Vagina (tissue), 2 donors: ENCODE measurements at regions not wholly inside any gene's neighbourhood (a gene's known extent, or its start where the extent isn't known, plus 50 kb on each side); places are given as distances from the start of the nearest gene placed in this dataset.

ENCODE experiments used
- DNase-seq, 2 donors: peaks; one replicate each; pipeline ENCODE4 v3.0.0-alpha.2; 2017; ENCODE audit errors: extremely low spot score in 2 of 2
- H3K27ac ChIP-seq: fragments of 200-600 bp; sonication (generic); one replicate; pipeline ENCODE4 v1.5.1; 2019
- H3K27me3 ChIP-seq: fragments of 200-600 bp; sonication (generic); one replicate; pipeline ENCODE4 v1.5.1; 2019
- H3K36me3 ChIP-seq, 2 donors: fragments of 200-600 bp; sonication (generic); one replicate each; pipeline ENCODE4 v1.5.1; 2017 to 2019
- H3K4me1 ChIP-seq: fragments of 200-600 bp; sonication (generic); one replicate; pipeline ENCODE4 v1.5.1; 2019
- H3K4me3 ChIP-seq, 2 donors: fragments of 200-600 bp; sonication (generic); 1 replicate in 1 of 2; 2 replicates in 1 of 2; pipeline ENCODE4 v1.5.1; 2016 to 2019
- H3K9me3 ChIP-seq: fragments of 200-600 bp; sonication (generic); one replicate; pipeline ENCODE4 v1.5.1; 2019
- CTCF ChIP-seq, 3 experiments: fragments of 450-650 bp in 2 of 3; fragments of 200-600 bp in 1 of 3; sonication (generic) in 1 of 3; IDR thresholded peaks; one replicate each; pipeline ENCODE4 v1.5.1; 2017 to 2019; ENCODE audit warnings: antibody characterized with exemption in 3 of 3, mild to moderate bottlenecking in 2 of 3, moderate library complexity in 2 of 3
- POLR2A ChIP-seq, 2 donors: fragments of 450-650 bp; IDR thresholded peaks; one replicate each; pipeline ENCODE4 v1.6.1; 2017; ENCODE audit warnings: antibody characterized with exemption in 2 of 2, mild to moderate bottlenecking in 2 of 2, moderate library complexity in 2 of 2
- POLR2AphosphoS5 ChIP-seq, 2 donors: sonication (generic); formaldehyde crosslinking; IDR thresholded peaks; one replicate each; pipeline ENCODE4 v1.9.0; 2017; ENCODE audit warnings: antibody characterized with exemption in 2 of 2, mild to moderate bottlenecking in 2 of 2, low read depth in 1 of 2; ENCODE audit not compliant: insufficient read depth in 1 of 2
- intact Hi-C: fragments of 100-400 bp; cut with DNase I; formaldehyde crosslinking; loops from one replicate; pipeline ENCODE4 v1.15.1; 2023

GRCh38 chr5:152488869-152489268 lies 83.8 kb upstream of the NMUR2 start:
- no peaks in the 10 kb centered on the region for H3K36me3 ChIP-seq
- DNase-seq, result no peak
- no peaks in the 10 kb centered on the region for H3K4me1 ChIP-seq
- no peak overlapping the region for H3K27ac ChIP-seq
- no peak overlapping the region for H3K4me3 ChIP-seq
- no peak for TF ChIP-seq CTCF (IDR thresholded peaks at IDR 0.05)
- TF ChIP-seq POLR2A (IDR thresholded peaks at IDR 0.05), result no peak
- TF ChIP-seq POLR2AphosphoS5 (IDR thresholded peaks at IDR 0.05; ENCODE audit: insufficient read depth in 1 of 2, low read depth in 1 of 2), result no peak
- no peaks in the 10 kb centered on the region for H3K27me3 ChIP-seq
- H3K9me3 ChIP-seq, result no peaks in the 10 kb centered on the region
- intact Hi-C loops, result no loop called here

- H3K36me3 ChIP-seq, result no peaks in the 10 kb centered on the region
- no peak overlapping the region for H3K4me3 ChIP-seq
- no peaks in the 10 kb centered on the region for H3K27me3 ChIP-seq
- intact Hi-C loops, result no loop called here
- TF ChIP-seq POLR2AphosphoS5 (IDR thresholded peaks at IDR 0.05; ENCODE audit: insufficient read depth in 1 of 2, low read depth in 1 of 2), result no peak
- TF ChIP-seq POLR2A (IDR thresholded peaks at IDR 0.05), result no peak
- no peak for TF ChIP-seq CTCF (IDR thresholded peaks at IDR 0.05)
- H3K4me1 ChIP-seq, result no peaks in the 10 kb centered on the region
- no peak overlapping the region for H3K27ac ChIP-seq
- H3K9me3 ChIP-seq, result no peaks in the 10 kb centered on the region
- DNase-seq, result no peak
These were observed 94.9 kb upstream of the NMUR2 start for GRCh38 chr5:152499814-152500535.

- TF ChIP-seq CTCF (IDR thresholded peaks at IDR 0.05) (no peak), POLR2AphosphoS5 (IDR thresholded peaks at IDR 0.05; ENCODE audit: insufficient read depth in 1 of 2, low read depth in 1 of 2) (no peak), POLR2A (IDR thresholded peaks at IDR 0.05) (no peak)
- intact Hi-C loops, result no loop called here
- no peaks in the 10 kb centered on the region for H3K27me3 ChIP-seq
These were observed 96.2 kb upstream of the NMUR2 start for GRCh38 chr5:152501294-152501693.

GRCh38 chr5:152503206-152503605 lies 98.1 kb upstream of the NMUR2 start:
- no peaks in the 10 kb centered on the region for H3K36me3 ChIP-seq
- H3K27me3 ChIP-seq, result no peaks in the 10 kb centered on the region
- H3K4me1 ChIP-seq, result no peaks in the 10 kb centered on the region
- intact Hi-C loops, result no loop called here
- H3K4me3 ChIP-seq, result no peak overlapping the region
- no peak for DNase-seq
- no peaks in the 10 kb centered on the region for H3K9me3 ChIP-seq
- TF ChIP-seq CTCF (IDR thresholded peaks at IDR 0.05), result no peak
- no peak for TF ChIP-seq POLR2A (IDR thresholded peaks at IDR 0.05)
- TF ChIP-seq POLR2AphosphoS5 (IDR thresholded peaks at IDR 0.05; ENCODE audit: insufficient read depth in 1 of 2, low read depth in 1 of 2), result no peak
- no peak overlapping the region for H3K27ac ChIP-seq

More at GRCh38 chr5:152501294-152501693, 96.2 kb upstream of the NMUR2 start:
- no peak overlapping the region for H3K4me3 ChIP-seq
- no peak for DNase-seq
- H3K27ac ChIP-seq, result no peak overlapping the region
- no peaks in the 10 kb centered on the region for H3K9me3 ChIP-seq
- H3K36me3 ChIP-seq, result no peaks in the 10 kb centered on the region
- H3K4me1 ChIP-seq, result no peaks in the 10 kb centered on the region

GRCh38 chr5:152505442-152506042 lies 100.5 kb upstream of the NMUR2 start:
- Histone ChIP-seq H3K27ac (no peak overlapping the region), H3K36me3 (no peaks in the 10 kb centered on the region), H3K9me3 (no peaks in the 10 kb centered on the region), H3K27me3 (no peaks in the 10 kb centered on the region), H3K4me1 (no peaks in the 10 kb centered on the region), H3K4me3 (no peak overlapping the region)
- peak; percentile 20 to 37 (median 28) for TF ChIP-seq CTCF (IDR thresholded peaks at IDR 0.05)
- TF ChIP-seq POLR2A (IDR thresholded peaks at IDR 0.05), result no peak
- no peak for DNase-seq
- intact Hi-C loops, result loop anchor here (5.0 kb wide), 1 partner anchor 678 kb away; no protein-coding TSS in a partner anchor
